GM12878 (cell line): ENCODE measurements at regions not wholly inside any gene's neighbourhood (a gene's known extent, or its start where the extent isn't known, plus 50 kb on each side); places are given as distances from the start of the nearest gene placed in this dataset.

Experiments used
- KDM1A ChIP-seq: fragments of 200-600 bp; sonication (generic); IDR thresholded peaks from 2 replicates; pipeline ENCODE4 v1.6.1; 2016; ENCODE audit warnings: borderline replicate concordance
- MTA3 ChIP-seq: IDR thresholded peaks from 2 replicates; pipeline ENCODE4 v1.6.1; 2012; ENCODE audit warnings: low read length, inconsistent platforms, borderline replicate concordance
- NFIC ChIP-seq: IDR thresholded peaks from 2 replicates; pipeline ENCODE4 v1.6.1; 2012; ENCODE audit warnings: low read depth, mild to moderate bottlenecking, inconsistent platforms, low read length, moderate library complexity
- TCF7 ChIP-seq: IDR thresholded peaks from 2 replicates; pipeline ENCODE4 v1.6.1; 2014; ENCODE audit warnings: antibody characterized with exemption, borderline replicate concordance
- TF ChIP-seq, protein P1 (sequence below): fragments of 450-650 bp; formaldehyde crosslinking; IDR thresholded peaks from 2 replicates; pipeline ENCODE4 v1.5.0; 2022; ENCODE audit warnings: mild to moderate bottlenecking, missing genetic modification characterization
- TF ChIP-seq, protein P2 (sequence below), 3 experiments: IDR thresholded peaks in 2 of 3; conservative IDR thresholded peaks in 1 of 3; 2 replicates each; pipeline ENCODE4 v1.5.1; 2011; ENCODE audit warnings: low read depth in 3 of 3, low read length in 3 of 3, mild to moderate bottlenecking in 3 of 3, control low read depth in 2 of 3, moderate library complexity in 2 of 3, inconsistent platforms in 1 of 3, mixed read lengths in 1 of 3; ENCODE audit not compliant: control insufficient read depth in 2 of 3, insufficient read depth in 1 of 3; ENCODE audit errors: extremely low read depth in 1 of 3

- TF ChIP-seq MTA3, result no peak
- TF ChIP-seq, protein P1, sequence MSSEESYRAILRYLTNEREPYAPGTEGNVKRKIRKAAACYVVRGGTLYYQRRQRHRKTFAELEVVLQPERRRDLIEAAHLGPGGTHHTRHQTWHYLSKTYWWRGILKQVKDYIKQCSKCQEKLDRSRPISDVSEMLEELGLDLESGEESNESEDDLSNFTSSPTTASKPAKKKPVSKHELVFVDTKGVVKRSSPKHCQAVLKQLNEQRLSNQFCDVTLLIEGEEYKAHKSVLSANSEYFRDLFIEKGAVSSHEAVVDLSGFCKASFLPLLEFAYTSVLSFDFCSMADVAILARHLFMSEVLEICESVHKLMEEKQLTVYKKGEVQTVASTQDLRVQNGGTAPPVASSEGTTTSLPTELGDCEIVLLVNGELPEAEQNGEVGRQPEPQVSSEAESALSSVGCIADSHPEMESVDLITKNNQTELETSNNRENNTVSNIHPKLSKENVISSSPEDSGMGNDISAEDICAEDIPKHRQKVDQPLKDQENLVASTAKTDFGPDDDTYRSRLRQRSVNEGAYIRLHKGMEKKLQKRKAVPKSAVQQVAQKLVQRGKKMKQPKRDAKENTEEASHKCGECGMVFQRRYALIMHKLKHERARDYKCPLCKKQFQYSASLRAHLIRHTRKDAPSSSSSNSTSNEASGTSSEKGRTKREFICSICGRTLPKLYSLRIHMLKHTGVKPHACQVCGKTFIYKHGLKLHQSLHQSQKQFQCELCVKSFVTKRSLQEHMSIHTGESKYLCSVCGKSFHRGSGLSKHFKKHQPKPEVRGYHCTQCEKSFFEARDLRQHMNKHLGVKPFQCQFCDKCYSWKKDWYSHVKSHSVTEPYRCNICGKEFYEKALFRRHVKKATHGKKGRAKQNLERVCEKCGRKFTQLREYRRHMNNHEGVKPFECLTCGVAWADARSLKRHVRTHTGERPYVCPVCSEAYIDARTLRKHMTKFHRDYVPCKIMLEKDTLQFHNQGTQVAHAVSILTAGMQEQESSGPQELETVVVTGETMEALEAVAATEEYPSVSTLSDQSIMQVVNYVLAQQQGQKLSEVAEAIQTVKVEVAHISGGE (CRISPR knock-in tag), result no peak
- TF ChIP-seq, protein P2, sequence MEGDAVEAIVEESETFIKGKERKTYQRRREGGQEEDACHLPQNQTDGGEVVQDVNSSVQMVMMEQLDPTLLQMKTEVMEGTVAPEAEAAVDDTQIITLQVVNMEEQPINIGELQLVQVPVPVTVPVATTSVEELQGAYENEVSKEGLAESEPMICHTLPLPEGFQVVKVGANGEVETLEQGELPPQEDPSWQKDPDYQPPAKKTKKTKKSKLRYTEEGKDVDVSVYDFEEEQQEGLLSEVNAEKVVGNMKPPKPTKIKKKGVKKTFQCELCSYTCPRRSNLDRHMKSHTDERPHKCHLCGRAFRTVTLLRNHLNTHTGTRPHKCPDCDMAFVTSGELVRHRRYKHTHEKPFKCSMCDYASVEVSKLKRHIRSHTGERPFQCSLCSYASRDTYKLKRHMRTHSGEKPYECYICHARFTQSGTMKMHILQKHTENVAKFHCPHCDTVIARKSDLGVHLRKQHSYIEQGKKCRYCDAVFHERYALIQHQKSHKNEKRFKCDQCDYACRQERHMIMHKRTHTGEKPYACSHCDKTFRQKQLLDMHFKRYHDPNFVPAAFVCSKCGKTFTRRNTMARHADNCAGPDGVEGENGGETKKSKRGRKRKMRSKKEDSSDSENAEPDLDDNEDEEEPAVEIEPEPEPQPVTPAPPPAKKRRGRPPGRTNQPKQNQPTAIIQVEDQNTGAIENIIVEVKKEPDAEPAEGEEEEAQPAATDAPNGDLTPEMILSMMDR (IDR thresholded peaks at IDR 0.05 in 2 of 3, conservative IDR thresholded peaks at IDR 0.05 in 1 of 3; ENCODE audit: control insufficient read depth in 2 of 3, extremely low read depth in 1 of 3, insufficient read depth in 1 of 3, low read depth in 3 of 3, low read length in 3 of 3), result no peak
- no peak for TF ChIP-seq TCF7
- no peak for TF ChIP-seq KDM1A
- TF ChIP-seq NFIC, result no peak
Observed at GRCh38 chr13:104099750-104100149, 1033.5 kb upstream of the SLC10A2 start.
